ENCODE measurements at regions not wholly inside any gene's neighbourhood (a gene's known extent, or its start where the extent isn't known, plus 50 kb on each side); places are given as distances from the start of the nearest gene placed in this dataset.

DNA sequence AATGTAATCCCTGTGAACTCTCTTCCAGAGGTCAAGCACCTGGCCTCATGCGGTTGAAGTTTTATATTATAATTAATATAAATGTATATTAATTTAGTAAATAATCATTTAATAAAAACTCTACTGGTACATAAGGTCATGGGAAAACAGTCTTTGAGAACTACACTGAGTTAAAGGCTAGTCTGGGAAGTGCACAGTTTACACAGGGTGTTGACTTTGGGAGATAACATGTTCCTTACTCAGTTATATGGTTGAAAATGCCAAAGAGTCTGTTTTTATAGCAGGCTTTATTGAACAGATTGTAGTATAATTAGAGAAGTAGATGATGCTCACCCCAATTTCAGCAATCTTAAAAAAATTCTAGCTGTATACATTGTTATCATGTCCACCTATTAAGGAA is 735.9 kb downstream of the GATA3 start:
- ChIA-PET POLR2A (no interaction called here), CTCF (interaction anchor here (1.1 to 1.5 kb wide), 2 partner anchors 12 to 13 kb away, joined by 3 to 4 read pairs; no protein-coding TSS in a partner anchor)
- TF ChIP-seq, protein P1, sequence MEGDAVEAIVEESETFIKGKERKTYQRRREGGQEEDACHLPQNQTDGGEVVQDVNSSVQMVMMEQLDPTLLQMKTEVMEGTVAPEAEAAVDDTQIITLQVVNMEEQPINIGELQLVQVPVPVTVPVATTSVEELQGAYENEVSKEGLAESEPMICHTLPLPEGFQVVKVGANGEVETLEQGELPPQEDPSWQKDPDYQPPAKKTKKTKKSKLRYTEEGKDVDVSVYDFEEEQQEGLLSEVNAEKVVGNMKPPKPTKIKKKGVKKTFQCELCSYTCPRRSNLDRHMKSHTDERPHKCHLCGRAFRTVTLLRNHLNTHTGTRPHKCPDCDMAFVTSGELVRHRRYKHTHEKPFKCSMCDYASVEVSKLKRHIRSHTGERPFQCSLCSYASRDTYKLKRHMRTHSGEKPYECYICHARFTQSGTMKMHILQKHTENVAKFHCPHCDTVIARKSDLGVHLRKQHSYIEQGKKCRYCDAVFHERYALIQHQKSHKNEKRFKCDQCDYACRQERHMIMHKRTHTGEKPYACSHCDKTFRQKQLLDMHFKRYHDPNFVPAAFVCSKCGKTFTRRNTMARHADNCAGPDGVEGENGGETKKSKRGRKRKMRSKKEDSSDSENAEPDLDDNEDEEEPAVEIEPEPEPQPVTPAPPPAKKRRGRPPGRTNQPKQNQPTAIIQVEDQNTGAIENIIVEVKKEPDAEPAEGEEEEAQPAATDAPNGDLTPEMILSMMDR (IDR thresholded peaks at IDR 0.05; ENCODE audit: control extremely low read depth, extremely low read depth, low read depth, missing control alignments) = no peak
- DNase-seq (ENCODE audit: extremely low spot score) = no peak

- POLR2A ChIA-PET = no interaction called here
- TF ChIP-seq, protein P1 (IDR thresholded peaks at IDR 0.05; ENCODE audit: control extremely low read depth, extremely low read depth, low read depth, missing control alignments) = no peak
- DNase-seq (ENCODE audit: extremely low spot score) = no peak
- CTCF ChIA-PET = interaction anchor here (1.0 kb wide), 1 partner anchor 20 kb away, joined by 3 read pairs; no protein-coding TSS in a partner anchor
Observed at GRCh38 chr10:8794860-8795259, 740.4 kb downstream of the GATA3 start.

- CTCF ChIA-PET = no interaction called here
- TF ChIP-seq, protein P1 (IDR thresholded peaks at IDR 0.05; ENCODE audit: control extremely low read depth, extremely low read depth, low read depth, missing control alignments) = no peak
- POLR2A ChIA-PET = no interaction called here
Observed at GRCh38 chr10:8800426-8800825, 745.9 kb downstream of the GATA3 start.

DNA sequence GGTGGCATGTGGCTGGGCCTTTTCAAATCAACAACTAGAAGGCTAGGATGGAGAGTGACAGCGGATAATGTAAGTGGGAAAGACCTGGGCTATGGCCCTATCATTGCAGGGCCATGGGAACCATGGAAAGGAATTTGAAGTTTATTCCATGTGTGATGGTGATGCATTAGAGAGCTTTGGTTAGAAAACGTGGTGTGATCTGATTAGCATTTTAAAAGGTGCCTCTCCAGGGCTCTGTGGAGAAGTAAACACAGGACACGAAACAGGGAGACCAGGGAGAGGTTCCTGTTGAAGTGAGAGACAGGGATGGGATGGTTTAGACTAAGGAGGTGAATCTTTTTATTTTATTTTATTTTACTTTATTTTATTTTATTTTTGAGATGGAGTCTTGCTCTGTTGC is 749.5 kb downstream of the GATA3 start:
- CTCF ChIA-PET = no interaction called here
- no peak for DNase-seq (ENCODE audit: extremely low spot score)
- POLR2A ChIA-PET = no interaction called here
- TF ChIP-seq, protein P1 (IDR thresholded peaks at IDR 0.05; ENCODE audit: control extremely low read depth, extremely low read depth, low read depth, missing control alignments) = no peak

More at GRCh38 chr10:8800426-8800825, 745.9 kb downstream of the GATA3 start:
- no peak for DNase-seq (ENCODE audit: extremely low spot score)

DNA sequence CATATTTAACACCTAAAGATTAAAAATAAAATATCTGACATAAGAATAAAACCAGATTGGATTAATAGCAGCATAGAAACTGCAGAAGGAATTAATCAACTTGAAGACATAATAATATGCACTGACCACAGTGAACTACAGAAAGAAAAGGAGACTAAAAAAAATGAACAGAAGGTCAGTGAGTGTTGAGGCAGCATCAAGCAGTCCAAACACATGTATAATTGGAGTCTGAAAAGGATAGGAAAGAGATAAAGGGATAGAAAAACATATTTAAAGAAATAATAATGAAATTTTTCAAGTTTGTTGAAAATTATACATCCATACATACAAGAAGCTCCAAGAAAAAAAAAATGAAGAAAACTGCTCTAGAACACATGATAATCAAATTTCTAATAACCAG is 756.2 kb downstream of the GATA3 start:
- no peak for DNase-seq (ENCODE audit: extremely low spot score)
- TF ChIP-seq, protein P1 (IDR thresholded peaks at IDR 0.05; ENCODE audit: control extremely low read depth, extremely low read depth, low read depth, missing control alignments) = no peak
- ChIA-PET POLR2A (no interaction called here), CTCF (no interaction called here)

- CTCF ChIA-PET = no interaction called here
- POLR2A ChIA-PET = no interaction called here
- DNase-seq (ENCODE audit: extremely low spot score) = no peak
- TF ChIP-seq, protein P1 (IDR thresholded peaks at IDR 0.05; ENCODE audit: control extremely low read depth, extremely low read depth, low read depth, missing control alignments) = no peak
Observed at GRCh38 chr10:8811201-8811600, 756.7 kb downstream of the GATA3 start.

DNA sequence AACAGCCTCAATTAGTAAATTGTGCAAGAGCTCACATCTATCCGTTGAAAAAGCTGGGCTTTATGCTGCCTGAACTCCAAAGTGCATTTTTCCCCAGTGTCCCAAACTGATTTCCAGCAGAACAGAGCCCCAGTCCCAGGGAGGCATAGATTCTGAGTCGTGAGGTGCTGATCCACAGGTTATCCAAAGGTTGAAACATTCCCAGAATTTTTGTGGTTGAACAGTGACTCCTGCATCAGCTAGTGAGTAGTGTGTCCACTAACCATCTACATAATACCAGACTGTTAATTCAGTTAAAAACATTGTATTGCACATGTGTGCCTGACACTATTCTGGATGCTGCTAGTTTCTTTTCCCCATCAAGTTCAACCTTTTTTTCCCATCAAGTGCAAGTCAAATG is 761.5 kb downstream of the GATA3 start:
- DNase-seq (ENCODE audit: extremely low spot score) = no peak
- TF ChIP-seq, protein P1 (IDR thresholded peaks at IDR 0.05; ENCODE audit: control extremely low read depth, extremely low read depth, low read depth, missing control alignments) = no peak
- ChIA-PET CTCF (no interaction called here), POLR2A (no interaction called here)
